SK-N-SH treated with all-trans-retinoic acid at 6 μM for 48 hours (cell line): ENCODE measurements at regions not wholly inside any gene's neighbourhood (a gene's known extent, or its start where the extent isn't known, plus 50 kb on each side); places are given as distances from the start of the nearest gene placed in this dataset.

ENCODE experiments used
- CSRNP3 ChIP-seq: fragments of 250-450 bp; sonication (Bioruptor Pico); IDR thresholded peaks from 2 replicates; pipeline ENCODE4 v1.5.1; 2021; ENCODE audit warnings: mild to moderate bottlenecking, moderate library complexity
- OSR1 ChIP-seq: fragments of 250-450 bp; sonication (Bioruptor Pico); IDR thresholded peaks from 2 replicates; pipeline ENCODE4 v1.8.0; 2022; ENCODE audit warnings: moderate library complexity, mild to moderate bottlenecking, inconsistent platforms
- PATZ1 ChIP-seq: fragments of 250-450 bp; sonication (Bioruptor Pico); IDR thresholded peaks from 2 replicates; pipeline ENCODE4 v1.8.0; 2020; ENCODE audit warnings: mild to moderate bottlenecking, moderate library complexity, borderline replicate concordance
- POU6F1 ChIP-seq: fragments of 250-450 bp; sonication (Bioruptor Pico); IDR thresholded peaks from 2 replicates; pipeline ENCODE4 v1.8.0; 2021; ENCODE audit warnings: low read depth, mild to moderate bottlenecking, moderate library complexity, borderline replicate concordance
- ZNF565 ChIP-seq: fragments of 450-650 bp; formaldehyde crosslinking; conservative IDR thresholded peaks from 2 replicates; pipeline ENCODE4 v1.5.0; 2020; ENCODE audit warnings: low read depth, mild to moderate bottlenecking, moderate library complexity

- TF ChIP-seq CSRNP3 (CRISPR knock-in tag), result no peak
- TF ChIP-seq PATZ1 (CRISPR knock-in tag), result no peak
- no peak for TF ChIP-seq POU6F1 (CRISPR knock-in tag)
- TF ChIP-seq OSR1 (CRISPR knock-in tag), result no peak
- TF ChIP-seq ZNF565 (CRISPR knock-in tag), result no peak
Measured at GRCh38 chr11:36994208-36994607, 396.2 kb upstream of the RAG2 start.
